HG03378 (cell line): ENCODE measurements at regions not wholly inside any gene's neighbourhood (a gene's known extent, or its start where the extent isn't known, plus 50 kb on each side); places are given as distances from the start of the nearest gene placed in this dataset.
"Not testable (repeated sequence)": the region's sequence is repeated elsewhere in the genome, so short reads cannot be mapped to it uniquely, and the experiment has no call there.

Source experiments
- ATAC-seq: cut with Tn5 transposase; IDR thresholded peaks from one replicate; pipeline ENCODE4 v1.9.1; 2021; ENCODE audit warnings: mild to moderate bottlenecking, moderate library complexity; ENCODE audit not compliant: unreplicated experiment

DNA sequence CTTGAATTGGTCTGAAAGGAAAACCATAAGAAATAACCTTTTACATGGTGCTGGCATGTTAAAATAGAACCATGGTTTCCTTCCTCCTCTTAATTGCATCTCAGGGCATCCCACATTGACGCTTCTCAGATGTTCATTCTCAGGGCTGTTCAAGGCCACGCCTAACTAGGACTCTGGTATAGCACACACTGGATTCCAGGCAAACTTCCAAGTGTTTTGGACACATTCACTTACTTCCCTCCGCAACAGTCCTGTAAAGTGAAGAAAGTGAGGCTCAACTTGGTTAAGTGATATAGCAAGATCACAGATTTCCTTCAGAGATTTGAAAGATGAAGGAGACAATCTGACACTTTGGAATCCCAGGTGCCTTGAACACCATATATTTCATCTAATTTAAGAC, 244.8 kb downstream of the DUSP10 start:
- no peak for ATAC-seq

DNA sequence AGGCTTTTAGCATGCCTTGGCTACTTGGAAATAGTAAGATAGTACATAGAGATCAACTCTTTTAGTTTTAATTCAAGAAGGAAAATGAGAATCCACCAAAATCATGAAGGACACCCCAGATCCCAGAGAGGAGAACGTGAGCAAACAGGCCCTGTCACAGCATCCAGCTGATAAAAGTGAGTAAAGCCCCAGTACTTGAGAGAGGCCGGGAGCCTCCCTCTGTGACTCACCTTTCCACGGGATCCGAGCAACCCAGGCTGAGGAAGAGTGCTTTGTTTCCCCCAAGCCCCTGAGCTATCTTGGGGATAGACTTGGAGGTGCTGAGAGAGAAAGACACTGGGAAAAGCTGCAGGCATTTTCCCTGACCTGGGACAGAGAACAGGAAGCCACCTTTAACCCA, 238.6 kb downstream of the DUSP10 start:
- no peak for ATAC-seq

DNA sequence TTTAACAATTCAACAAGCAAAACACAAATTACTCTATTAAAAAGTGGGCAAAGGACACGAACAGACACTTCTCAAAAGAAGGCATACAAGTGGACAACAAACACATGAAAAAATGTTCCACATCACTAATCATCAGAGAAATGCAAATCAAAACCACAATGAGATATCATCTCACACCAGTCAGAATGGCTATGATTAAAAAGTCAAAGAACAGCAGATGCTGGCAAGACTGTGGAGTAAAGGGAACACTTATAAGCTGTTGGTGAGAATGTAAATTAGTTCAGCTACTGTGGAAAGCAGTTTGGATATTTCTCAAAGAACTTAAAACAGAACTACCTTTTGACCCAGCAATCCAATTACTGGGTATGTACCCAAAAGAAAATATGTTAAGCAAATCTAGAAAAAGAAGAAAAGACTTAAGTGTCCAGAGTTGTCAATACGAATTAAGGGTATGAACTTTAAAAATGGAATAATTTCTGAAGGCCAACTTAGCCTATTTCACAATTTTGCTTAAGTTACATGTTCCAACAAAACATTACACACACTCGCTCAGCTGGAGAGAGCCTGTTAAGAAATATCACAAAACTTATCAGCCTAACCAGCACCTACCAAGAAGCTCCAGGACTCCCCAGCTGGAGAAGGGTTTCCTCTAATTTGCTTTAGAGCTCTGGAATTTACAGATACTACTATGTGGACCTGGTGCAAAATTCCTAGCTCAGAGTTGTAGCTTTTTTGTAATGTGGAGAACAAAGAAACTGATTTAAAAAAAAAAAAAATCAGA, 232.1 kb downstream of the DUSP10 start:
- ATAC-seq: no peak

DNA sequence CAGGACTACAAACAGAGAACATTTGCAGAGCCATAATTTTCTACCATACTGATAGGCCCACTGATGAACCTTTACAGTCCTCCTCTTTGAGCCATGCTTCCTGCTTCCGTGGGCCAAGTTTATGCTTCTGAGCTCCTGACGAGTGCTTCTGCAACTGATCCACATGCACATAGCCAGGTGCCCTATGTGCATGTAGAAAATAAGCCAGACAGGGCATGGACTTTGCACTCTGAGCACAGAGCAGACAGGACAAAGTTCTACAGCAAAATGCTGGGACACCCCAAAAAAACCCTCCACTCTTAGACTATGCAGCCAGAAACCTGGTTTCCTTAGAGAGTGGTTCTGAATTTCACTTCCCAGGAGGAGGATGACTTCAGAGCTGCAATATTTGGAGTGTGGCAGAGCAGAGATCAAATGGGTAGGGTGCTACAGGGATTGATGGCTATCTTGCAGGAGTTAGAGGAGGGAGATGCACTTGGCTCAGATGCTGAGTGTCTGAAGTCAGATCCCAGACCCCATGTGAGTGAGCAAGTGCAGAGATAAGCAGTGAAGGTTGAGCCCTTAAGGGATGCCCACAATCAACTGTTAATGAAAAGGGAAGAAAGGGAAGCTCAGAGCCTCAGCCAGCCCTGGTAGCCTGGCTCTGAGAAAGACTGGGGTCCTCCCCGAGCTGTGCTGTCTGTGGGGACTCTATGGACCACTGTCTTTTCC, 230.9 kb downstream of the DUSP10 start:
- ATAC-seq: no peak

DNA sequence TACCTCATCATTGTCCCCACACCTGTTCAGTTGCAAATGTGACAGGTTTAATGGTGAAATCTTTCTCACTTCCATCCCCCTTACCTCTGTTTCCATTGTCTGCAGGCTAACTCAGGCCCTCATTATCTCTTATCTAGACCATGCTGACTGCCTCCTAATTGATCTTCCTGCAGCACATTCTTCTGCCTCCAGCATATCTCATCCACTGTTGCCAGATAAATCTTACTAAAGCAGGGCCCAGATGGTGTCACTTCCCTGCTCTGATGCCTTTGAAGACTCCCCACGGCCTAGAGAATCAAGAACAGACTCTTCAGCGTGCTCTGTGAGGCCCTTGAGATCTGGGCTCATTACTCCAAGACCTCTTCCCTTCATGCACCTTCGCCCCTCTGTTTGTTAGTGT, 230.1 kb downstream of the DUSP10 start:
- no peak for ATAC-seq

DNA sequence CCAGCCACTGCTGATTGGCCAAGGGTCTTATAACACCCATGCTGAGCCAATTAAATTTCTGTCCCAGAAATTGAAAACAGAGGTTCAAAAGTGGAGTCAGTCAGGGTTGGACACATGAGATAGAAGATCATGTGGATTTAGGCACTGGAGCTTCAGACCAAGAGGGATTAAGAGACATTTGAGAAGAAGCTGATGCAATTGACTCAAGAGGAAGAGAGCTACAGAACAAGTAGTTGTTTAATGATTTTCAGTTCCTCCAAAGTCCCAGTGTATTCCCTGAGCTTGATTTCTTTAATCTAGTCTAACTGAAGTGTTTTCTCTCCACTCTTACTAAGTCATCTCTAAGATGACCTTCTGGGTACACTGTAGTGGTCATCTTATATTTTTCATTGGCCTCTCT, 227.1 kb downstream of the DUSP10 start:
- ATAC-seq: no peak

DNA sequence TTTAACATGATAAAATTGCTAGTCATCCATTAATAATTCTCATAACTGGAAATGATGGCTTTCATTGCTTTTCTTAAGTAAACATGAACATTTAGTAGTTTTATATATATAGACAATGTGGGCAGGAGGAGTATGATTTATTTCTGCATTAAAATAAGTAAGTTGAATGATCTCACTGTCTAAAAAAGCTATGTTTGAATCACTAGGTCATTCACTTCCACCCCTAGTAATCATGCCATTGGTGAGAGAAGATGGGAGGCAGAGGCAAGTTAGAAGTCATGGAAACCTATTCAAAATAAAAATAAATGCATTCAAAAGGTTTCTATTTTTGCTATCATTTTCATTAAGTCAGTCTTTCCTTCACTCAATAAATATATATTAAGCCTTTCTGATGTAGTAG, 226.4 kb downstream of the DUSP10 start:
- no peak for ATAC-seq

DNA sequence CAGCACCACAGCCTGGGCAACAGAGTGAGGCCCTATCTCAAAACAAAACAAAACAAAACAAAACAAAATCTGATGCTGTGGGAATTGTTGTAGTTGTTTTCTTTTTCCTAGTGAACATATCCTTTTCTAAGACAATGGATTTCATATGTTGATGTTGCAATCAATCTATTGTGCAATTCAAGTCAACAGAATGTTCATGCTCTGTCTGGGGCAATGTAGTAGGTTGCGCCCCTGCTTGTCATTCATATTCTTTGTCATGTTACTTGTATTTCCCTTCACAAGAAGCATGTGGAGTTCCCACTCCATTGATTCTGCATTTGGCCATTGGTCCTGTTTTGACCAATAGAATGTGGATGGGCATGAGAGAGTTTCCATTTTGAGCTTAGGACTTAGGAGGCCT, 223.9 kb downstream of the DUSP10 start:
- no peak for ATAC-seq

DNA sequence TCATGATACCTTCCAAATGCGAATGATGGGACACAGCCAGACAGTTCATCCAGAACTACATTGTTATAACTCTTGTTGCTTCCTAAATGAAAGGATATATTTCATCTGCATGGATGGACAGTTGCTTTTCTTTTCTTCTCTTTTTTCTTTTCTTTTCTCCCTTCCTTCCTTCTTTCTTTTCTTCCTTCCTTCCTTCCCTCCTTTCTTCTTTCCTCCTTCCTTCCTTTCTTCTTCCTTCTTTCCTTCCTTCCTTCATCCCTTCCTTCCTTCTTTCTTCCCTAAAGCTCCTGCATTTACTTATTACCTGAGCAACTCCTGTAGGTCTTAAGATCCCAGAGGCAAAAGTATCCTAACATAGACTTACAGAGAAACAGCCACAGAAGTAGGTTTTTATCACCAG, 221.6 kb downstream of the DUSP10 start:
- no peak for ATAC-seq

DNA sequence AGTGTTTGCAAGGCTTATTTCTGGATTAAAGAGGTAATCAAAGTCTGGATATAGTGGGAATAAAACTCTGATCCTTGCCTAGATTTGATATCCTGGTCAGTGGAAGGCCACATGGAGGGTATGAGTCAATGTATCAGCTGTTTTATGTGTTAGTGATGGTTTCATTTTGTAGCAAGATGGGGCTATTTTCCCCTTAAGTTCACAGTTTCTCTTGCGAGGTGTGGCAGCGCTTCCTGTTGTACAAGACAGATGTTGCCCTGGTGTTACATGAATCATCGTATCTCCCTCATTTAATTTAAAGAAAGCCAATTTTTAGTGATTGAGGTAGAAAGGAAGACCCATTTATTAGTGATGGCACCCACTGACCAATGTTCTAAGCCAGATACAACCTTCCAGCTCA, 220.2 kb downstream of the DUSP10 start:
- ATAC-seq: no peak

DNA sequence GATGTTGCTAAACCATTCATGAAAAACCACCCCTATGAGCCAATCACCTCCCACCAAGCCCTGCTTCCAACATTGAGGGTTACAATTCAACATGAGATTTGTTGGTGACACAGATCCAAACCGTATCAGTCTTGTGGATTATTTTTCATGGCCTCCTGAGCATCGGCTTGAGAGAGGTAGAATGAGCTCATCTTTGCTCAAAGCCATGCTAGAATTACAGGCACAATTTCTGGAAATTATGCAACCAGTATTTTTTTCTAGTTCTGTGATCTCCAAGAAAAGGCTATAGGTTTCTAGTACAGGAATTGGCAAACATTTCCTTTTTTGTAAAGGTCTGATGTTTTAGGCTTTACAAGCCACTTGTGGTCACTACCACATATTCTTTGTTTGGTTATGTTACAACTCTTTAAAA, 219.4 kb downstream of the DUSP10 start:
- ATAC-seq: no peak

DNA sequence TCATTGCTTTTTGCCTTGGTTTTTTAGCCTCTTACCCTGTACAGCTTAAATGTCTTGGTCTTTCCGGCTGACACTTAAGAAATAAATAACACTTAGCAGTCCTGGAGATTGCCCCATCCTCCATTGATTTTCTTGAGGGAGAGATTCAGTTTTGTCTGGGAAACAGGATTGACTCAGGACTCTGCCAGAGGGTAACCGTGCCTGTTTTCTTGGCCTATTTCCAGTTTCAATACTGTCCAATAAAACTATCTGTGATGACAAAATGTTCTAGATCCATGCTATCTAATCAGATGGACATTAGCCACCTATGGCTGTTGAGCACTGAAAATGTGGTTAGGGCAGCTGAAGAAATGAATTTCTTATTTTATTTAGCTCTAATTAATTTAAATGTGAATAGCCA, 216.1 kb downstream of the DUSP10 start:
- no peak for ATAC-seq

DNA sequence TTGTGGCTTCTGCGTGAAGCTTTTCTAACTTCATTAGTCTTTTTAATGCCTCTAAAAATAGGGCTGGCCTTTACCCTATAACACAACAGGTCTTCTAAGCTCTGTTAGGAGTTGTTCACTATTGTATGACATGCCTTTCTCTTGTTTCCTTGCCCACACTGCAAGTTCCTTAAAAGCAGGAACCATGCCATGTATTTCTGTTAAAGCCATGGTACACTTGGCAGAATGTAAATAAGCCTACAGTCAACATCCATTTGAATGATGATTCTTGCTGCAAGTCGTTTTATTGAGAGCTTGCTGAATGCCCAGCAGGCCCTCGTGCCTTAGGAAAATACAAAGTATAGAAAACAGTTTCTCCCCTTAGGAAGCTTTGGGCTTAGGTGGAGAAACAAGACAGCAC, 214.6 kb downstream of the DUSP10 start:
- ATAC-seq: no peak

DNA sequence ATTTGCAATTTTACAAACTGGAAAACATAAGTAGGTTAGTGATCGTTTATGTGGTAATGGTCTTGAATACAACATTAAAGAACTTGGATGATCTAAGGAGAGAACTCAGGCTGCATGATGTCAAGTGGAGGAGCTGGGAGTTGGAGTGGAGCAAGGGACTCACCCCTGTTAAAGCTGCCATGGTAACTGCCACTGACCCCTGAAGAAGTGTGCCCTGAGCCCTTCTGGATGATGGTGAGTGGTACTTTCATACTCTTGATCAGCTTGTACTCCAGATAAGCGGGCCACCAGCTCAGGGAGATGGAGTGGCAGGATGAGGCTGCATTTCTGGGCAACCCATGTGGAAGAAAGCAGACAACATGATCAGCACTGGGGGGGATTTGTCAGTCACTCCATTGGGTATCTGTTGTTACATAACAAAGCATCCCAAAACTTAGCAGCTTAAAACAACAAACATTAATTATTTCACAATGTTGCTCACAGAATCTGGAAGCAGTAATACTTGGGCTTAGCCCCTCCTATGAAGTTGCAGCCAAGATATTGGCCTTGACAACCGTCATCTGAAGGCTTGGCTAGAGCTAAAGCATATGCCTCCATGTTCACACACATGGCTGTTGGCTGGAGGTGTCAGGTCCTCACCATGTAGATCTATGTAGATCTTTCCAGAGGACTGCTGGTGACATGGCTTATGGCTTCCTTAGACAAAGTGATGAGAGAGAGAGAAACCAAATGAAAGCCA, 213.8 kb downstream of the DUSP10 start:
- no peak for ATAC-seq

DNA sequence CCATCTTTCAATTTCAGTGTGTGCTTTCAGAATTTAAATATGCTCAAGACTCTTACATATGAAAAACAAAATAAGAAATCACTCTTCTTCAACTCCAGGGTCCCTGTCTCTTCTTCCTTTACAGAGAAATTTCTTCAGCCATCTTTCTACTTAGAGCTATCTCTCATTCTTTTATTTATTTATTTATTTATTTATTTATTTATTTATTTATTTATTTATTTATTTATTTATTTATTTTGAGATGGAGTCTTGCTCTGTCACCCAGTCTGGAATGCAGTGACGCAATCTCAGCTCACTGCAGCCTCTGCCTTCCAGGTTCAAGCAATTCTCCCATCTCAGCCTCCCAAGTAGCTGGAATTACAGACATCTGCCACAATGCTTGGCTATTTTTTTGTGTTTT, 211.7 kb downstream of the DUSP10 start:
- ATAC-seq: not testable (repeated sequence)

DNA sequence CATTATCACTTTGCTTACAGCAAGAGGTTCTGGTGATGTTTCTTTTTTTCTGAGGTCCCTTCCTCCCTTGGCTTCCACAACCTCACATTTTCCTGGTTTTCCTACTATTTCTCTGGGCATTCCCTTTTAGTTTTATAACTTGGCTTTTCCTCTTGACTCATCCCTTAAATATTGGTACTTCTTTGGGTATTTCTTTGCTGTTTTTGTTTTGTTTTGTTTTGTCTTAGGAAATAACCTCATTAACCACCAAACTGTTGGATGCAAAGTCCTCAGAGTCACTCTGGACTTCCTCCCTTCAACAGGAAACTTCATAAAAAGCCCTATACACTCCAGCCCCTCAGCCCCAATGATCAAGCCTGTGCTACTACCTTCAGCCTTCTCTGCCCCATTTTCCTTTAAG, 211.1 kb downstream of the DUSP10 start:
- no peak for ATAC-seq

DNA sequence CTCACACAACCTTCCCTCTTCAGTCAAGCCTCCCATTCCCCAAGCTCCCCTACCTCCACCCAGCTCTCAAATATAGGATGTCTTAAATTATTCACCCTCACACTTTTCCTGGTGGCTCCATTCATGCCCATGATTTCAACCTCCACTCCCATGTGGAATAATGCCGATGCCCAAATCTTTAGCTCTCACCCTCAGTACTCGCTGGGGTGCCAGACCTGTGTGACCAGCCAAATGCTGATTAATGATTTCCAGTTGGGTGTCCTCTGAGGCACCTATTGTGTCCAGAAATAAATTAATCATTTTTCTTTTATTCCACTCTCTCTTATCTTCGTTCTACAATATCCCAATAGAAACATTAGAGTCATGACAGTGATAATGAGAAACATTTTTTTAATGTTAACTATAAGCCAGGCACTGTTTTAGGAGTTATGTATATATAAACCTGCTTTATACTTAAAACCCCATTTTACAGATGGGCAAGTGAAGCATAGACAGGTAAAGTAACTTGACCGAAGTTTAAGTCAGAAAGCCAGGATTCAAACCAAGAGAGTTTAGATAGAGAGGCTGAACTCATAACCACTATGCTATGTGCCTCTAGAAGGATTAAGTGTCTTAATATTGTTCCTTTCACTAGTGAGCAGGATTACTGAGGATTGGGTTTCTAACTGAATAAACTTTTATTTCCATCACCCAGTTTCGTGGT, 209.7 kb downstream of the DUSP10 start:
- ATAC-seq: no peak

DNA sequence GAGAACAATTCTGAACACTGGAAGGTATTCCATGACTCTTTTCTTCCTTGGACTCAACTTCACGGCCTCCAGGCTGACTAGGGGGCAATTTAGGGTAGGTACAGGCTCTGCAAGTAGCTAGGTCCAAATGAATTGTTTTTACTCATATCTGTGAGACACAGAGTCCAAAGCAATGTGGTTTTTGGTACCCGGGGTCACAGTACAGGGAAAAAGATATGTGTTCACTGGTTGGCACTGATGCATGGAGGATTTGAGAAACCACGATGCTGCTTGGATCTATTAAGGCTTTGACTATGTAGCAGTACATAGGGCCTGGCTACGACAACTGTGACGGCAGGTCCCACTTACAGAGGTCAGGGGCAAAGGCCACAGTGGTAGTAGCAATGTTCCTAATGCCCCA, 200.6 kb downstream of the DUSP10 start:
- no peak for ATAC-seq

DNA sequence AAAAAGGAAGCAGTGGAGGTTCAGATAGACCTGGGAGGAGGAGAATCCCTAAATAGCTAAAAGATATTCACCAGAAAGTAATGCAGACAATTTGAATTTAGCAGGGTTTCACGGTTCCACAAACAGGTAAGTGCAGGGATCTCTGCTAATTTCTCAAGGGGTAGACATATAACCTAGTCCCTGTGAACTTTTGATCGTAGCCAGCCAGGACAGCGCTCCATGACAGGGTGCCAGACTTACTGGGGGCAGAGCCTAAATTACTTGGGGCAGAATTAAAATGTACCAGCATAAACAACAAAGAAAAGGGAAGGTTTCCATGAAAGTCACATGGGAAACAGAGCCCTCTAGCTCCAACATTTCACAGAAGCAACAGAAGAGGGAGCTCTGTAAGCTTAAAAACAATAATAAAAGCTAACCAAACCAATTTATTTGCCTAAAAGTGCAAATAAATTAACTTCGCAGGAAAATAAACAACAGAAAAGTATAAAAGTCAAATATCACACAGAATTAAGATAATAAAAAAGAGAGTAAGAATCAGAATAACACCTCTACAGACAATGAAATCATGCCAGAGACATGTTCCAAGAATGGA, 198.3 kb downstream of the DUSP10 start:
- no peak for ATAC-seq

DNA sequence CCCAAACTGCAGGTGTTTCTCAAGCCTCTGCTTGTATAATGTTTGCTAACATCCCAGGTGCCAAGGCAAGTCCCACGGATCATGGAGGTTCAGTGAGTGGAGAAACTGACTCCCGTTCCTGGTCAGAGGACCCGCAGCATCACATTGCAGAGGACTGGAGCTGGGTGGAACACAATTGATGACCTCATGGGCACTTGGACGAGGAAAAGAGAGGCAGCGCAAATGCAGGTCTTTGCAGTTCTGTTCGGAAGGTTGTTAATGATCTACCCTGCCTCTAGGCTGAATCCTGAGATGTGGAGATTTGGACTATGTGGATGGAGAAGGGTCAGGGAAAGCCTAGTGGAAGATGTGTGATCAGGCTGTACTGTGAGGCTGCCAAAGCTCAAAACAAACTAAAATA, 192.9 kb downstream of the DUSP10 start:
- no peak for ATAC-seq

DNA sequence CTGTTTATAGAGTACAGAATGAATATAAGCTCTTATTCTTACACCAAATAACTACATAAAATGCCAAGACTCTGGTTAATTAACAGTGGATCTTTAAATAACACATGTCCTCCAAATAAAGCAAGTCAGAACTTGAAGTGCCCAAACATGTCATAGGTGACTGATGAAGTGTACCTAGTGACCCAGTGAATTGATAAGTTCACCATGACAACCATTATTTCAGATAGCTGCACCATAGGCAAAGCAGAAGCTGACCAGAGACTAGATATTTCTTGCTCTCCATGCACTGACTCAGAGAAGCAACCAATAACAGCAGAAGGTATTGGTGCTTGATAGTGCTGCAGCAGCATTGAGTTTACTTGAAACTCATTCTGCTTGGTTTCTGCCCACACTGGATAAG, 192.1 kb downstream of the DUSP10 start:
- no peak for ATAC-seq
